ENCODE measurements at regions not wholly inside any gene's neighbourhood (a gene's known extent, or its start where the extent isn't known, plus 50 kb on each side); places are given as distances from the start of the nearest gene placed in this dataset.

GRCh38 chr9:88936132-88936531 lies 55.1 kb upstream of the S1PR3 start:
- H3K9me3 ChIP-seq (replicated peaks; ENCODE audit: control insufficient read depth, insufficient read depth, low read length) = no peaks in the 10 kb centered on the region
- H2AFZ ChIP-seq (ENCODE audit: low read depth, low read length) = no peak overlapping the region
- no peak overlapping the region for H3K4me2 ChIP-seq (ENCODE audit: insufficient read depth, low read length)
- H3K79me2 ChIP-seq (ENCODE audit: control insufficient read depth, insufficient read depth, low read length) = no peaks in the 10 kb centered on the region
- H3K9ac ChIP-seq (replicated peaks; ENCODE audit: extremely low read depth, insufficient read depth, low read length) = no peak overlapping the region
- DNase-seq (ENCODE audit: low read depth, low spot score) = no peak
- H3K36me3 ChIP-seq (ENCODE audit: control insufficient read depth in 2 of 2, extremely low read depth in 1 of 2, insufficient read depth in 2 of 2, low read length in 2 of 2) = no peaks in the 10 kb centered on the region
- H4K20me1 ChIP-seq (replicated peaks; ENCODE audit: control insufficient read depth, extremely low read depth, insufficient read depth, low read length) = no peaks in the 10 kb centered on the region
- H3K4me1 ChIP-seq (ENCODE audit: control insufficient read depth, extremely low read depth, insufficient read depth, low read length) = no peaks in the 10 kb centered on the region
- H3K27me3 ChIP-seq (ENCODE audit: control insufficient read depth in 2 of 2, insufficient read depth in 2 of 2, low read length in 2 of 2) = peaks cover 0 to 2% of the 10 kb centered on the region in 2 experiments
- no peak for TF ChIP-seq GATA2 (IDR thresholded peaks at IDR 0.05; ENCODE audit: insufficient read depth, insufficient read length, low read depth, low read length)
- no peak for TF ChIP-seq POLR2A (IDR thresholded peaks at IDR 0.05; ENCODE audit: low read depth, low read length)
- no peak for TF ChIP-seq JUN (IDR thresholded peaks at IDR 0.05; ENCODE audit: borderline replicate concordance, insufficient read depth, insufficient read length, low read depth)
- TF ChIP-seq MYC (IDR thresholded peaks at IDR 0.05; ENCODE audit: low read depth, low read length) = no peak
- no peak for TF ChIP-seq EZH2 (IDR thresholded peaks at IDR 0.05; ENCODE audit: borderline replicate concordance, low read depth, low read length, severe bottlenecking)
- TF ChIP-seq FOS (IDR thresholded peaks at IDR 0.05; ENCODE audit: borderline replicate concordance, insufficient read depth, low read length) = no peak
- TF ChIP-seq CTCF (IDR thresholded peaks at IDR 0.05; ENCODE audit: extremely low read depth in 1 of 2, insufficient read depth in 1 of 2, low read depth in 1 of 2, low read length in 2 of 2) = no peak
- no peak for TF ChIP-seq MAX (IDR thresholded peaks at IDR 0.05; ENCODE audit: insufficient read depth, insufficient read length)
- TF ChIP-seq POLR2AphosphoS5 (IDR thresholded peaks at IDR 0.05; ENCODE audit: insufficient read depth, low read depth, low read length) = no peak
- dilution Hi-C loops (cut with MboI; ENCODE audit: extremely low pct_ligation_motif_present, low sequenced_read_pairs) (no loop called here), intact Hi-C loops (cut with micrococcal nuclease) (no loop called here)
- no peak overlapping the region for H3K4me3 ChIP-seq (replicated peaks in 1 of 3; ENCODE audit: insufficient read depth in 1 of 3, low read depth in 1 of 3, low read length in 3 of 3)
- POLR2A ChIA-PET = no interaction called here
- CTCF ChIA-PET = no interaction called here
- H3K9me1 ChIP-seq (replicated peaks; ENCODE audit: control insufficient read depth, extremely low read depth, insufficient read depth, low read length) = no peaks in the 10 kb centered on the region
- FAIRE-seq = no peak
- H3K27ac ChIP-seq (ENCODE audit: insufficient read depth, low read depth, low read length) = no peak overlapping the region
- BruUV-seq (replicated peaks) = no TSS peak

Data from endothelial cell of umbilical vein (primary cell).